ENCODE measurements at regions not wholly inside any gene's neighbourhood (a gene's known extent, or its start where the extent isn't known, plus 50 kb on each side); places are given as distances from the start of the nearest gene placed in this dataset.

- no peak for DNase-seq (ENCODE audit: low spot score)
These were observed 154.0 kb upstream of the SYT13 start for GRCh38 chr11:45440111-45440510.

GRCh38 chr11:45436966-45437365 is 150.8 kb upstream of the SYT13 start:
- DNase-seq (ENCODE audit: low spot score) = no peak

- no peak for DNase-seq (ENCODE audit: low spot score)
These were observed 150.0 kb upstream of the SYT13 start for GRCh38 chr11:45436118-45436517.

- DNase-seq (ENCODE audit: low spot score) = no peak
These were observed 149.6 kb upstream of the SYT13 start for GRCh38 chr11:45435706-45436105.

GRCh38 chr11:45432910-45433309 is 146.8 kb upstream of the SYT13 start:
- DNase-seq (ENCODE audit: low spot score) = no peak

- no peak for DNase-seq (ENCODE audit: low spot score)
These were observed 146.0 kb upstream of the SYT13 start for GRCh38 chr11:45432100-45432499.

- no peak for DNase-seq (ENCODE audit: low spot score)
These were observed 145.2 kb upstream of the SYT13 start for GRCh38 chr11:45431046-45432018.

- no peak for DNase-seq (ENCODE audit: low spot score)
These were observed 144.2 kb upstream of the SYT13 start for GRCh38 chr11:45430361-45430760.

GRCh38 chr11:45429719-45430118 is 143.6 kb upstream of the SYT13 start:
- no peak for DNase-seq (ENCODE audit: low spot score)

GRCh38 chr11:45428541-45429230 is 142.5 kb upstream of the SYT13 start:
- DNase-seq (ENCODE audit: low spot score) = no peak

- DNase-seq (ENCODE audit: low spot score) = no peak
These were observed 142.0 kb upstream of the SYT13 start for GRCh38 chr11:45428116-45428515.

GRCh38 chr11:45424411-45425180 is 138.5 kb upstream of the SYT13 start:
- DNase-seq (ENCODE audit: low spot score) = no peak

- no peak for DNase-seq (ENCODE audit: low spot score)
These were observed 137.5 kb upstream of the SYT13 start for GRCh38 chr11:45423475-45424120.

GRCh38 chr11:45423036-45423435 is 136.9 kb upstream of the SYT13 start:
- DNase-seq (ENCODE audit: low spot score) = no peak

GRCh38 chr11:45414088-45414487 is 127.9 kb upstream of the SYT13 start:
- DNase-seq (ENCODE audit: low spot score) = no peak

- no peak for DNase-seq (ENCODE audit: low spot score)
These were observed 127.2 kb upstream of the SYT13 start for GRCh38 chr11:45413156-45413858.

- DNase-seq (ENCODE audit: low spot score) = no peak
These were observed 126.4 kb upstream of the SYT13 start for GRCh38 chr11:45412521-45412920.

- DNase-seq (ENCODE audit: low spot score) = no peak
These were observed 125.9 kb upstream of the SYT13 start for GRCh38 chr11:45412051-45412471.

- DNase-seq (ENCODE audit: low spot score) = no peak
These were observed 125.2 kb upstream of the SYT13 start for GRCh38 chr11:45411228-45411946.

GRCh38 chr11:45410391-45411227 is 124.5 kb upstream of the SYT13 start:
- no peak for DNase-seq (ENCODE audit: low spot score)
